K562 (cell line): ENCODE measurements at regions not wholly inside any gene's neighbourhood (a gene's known extent, or its start where the extent isn't known, plus 50 kb on each side); places are given as distances from the start of the nearest gene placed in this dataset.

Experiments
- ASH1L ChIP-seq: fragments of 450-650 bp; IDR thresholded peaks from 2 replicates; pipeline ENCODE4 v1.6.1; 2018; ENCODE audit warnings: borderline replicate concordance, mild to moderate bottlenecking, low read depth; ENCODE audit not compliant: partially characterized antibody
- ELK1 ChIP-seq: sonication (generic); formaldehyde crosslinking; IDR thresholded peaks from 2 replicates; pipeline ENCODE4 v1.8.1; 2022; ENCODE audit warnings: missing genetic modification reagents
- HDAC3 ChIP-seq: fragments of 450-650 bp; IDR thresholded peaks from 2 replicates; pipeline ENCODE4 v1.6.1; 2018; ENCODE audit warnings: borderline replicate concordance, mild to moderate bottlenecking, moderate library complexity; ENCODE audit not compliant: partially characterized antibody
- HSF4 ChIP-seq: fragments of 250-450 bp; sonication (Bioruptor Pico); IDR thresholded peaks from 2 replicates; pipeline ENCODE4 v2.1.2; 2022; ENCODE audit warnings: mild to moderate bottlenecking, moderate library complexity, borderline replicate concordance
- JUNB ChIP-seq: fragments of 450-650 bp; formaldehyde crosslinking; conservative IDR thresholded peaks from 2 replicates; pipeline ENCODE4 v1.4.0; 2020; ENCODE audit warnings: mild to moderate bottlenecking
- MAFK ChIP-seq: IDR thresholded peaks from 2 replicates; pipeline ENCODE4 v1.6.1; 2011; ENCODE audit warnings: low read length, improper control_type of control experiment
- MAZ ChIP-seq, 2 experiments: fragments of 450-650 bp in 1 of 2; sonication (generic) in 1 of 2; formaldehyde crosslinking; IDR thresholded peaks in 1 of 2; conservative IDR thresholded peaks in 1 of 2; 2 replicates each; pipeline versions ENCODE4 v1.4.0 to v1.5.0; 2020; ENCODE audit warnings: mild to moderate bottlenecking in 1 of 2, missing genetic modification reagents in 1 of 2
- POLR2A ChIP-seq: fragments of 450-650 bp; conservative IDR thresholded peaks from 2 replicates; pipeline ENCODE4 v1.6.1; 2016
- RAD21 ChIP-seq, 2 experiments: fragments of 250-450 bp in 1 of 2; fragments of 450-650 bp in 1 of 2; sonication (Bioruptor Pico) in 1 of 2; formaldehyde crosslinking in 1 of 2; IDR thresholded peaks in 1 of 2; conservative IDR thresholded peaks in 1 of 2; 2 replicates each; pipeline versions ENCODE4 v1.4.0 to v1.8.0; 2020 to 2022; ENCODE audit warnings: mild to moderate bottlenecking in 2 of 2, moderate library complexity in 1 of 2
- SREBF1 ChIP-seq: fragments of 150-350 bp; IDR thresholded peaks from 2 replicates; pipeline ENCODE4 v1.6.1; 2014; ENCODE audit warnings: antibody characterized with exemption, low read depth, low read length, borderline replicate concordance
- ZBTB40 ChIP-seq, 2 experiments: fragments of 450-650 bp in 1 of 2; sonication (generic) in 1 of 2; formaldehyde crosslinking in 1 of 2; IDR thresholded peaks; 2 replicates each; pipeline versions ENCODE4 v1.7.1 to v1.9.0; 2016 to 2022; ENCODE audit warnings: inconsistent platforms in 1 of 2, mild to moderate bottlenecking in 1 of 2, missing genetic modification reagents in 1 of 2
- ZFP36 ChIP-seq: fragments of 150-350 bp; IDR thresholded peaks from 2 replicates; pipeline ENCODE4 v1.6.1; 2018; ENCODE audit warnings: low read length, low read depth; ENCODE audit not compliant: partially characterized antibody
- TF ChIP-seq, protein P1 (sequence below), 3 experiments: IDR thresholded peaks in 2 of 3; conservative IDR thresholded peaks in 1 of 3; 2 replicates each; pipeline ENCODE4 v1.5.1; 2011 to 2012; ENCODE audit warnings: low read length in 3 of 3, mild to moderate bottlenecking in 3 of 3, control low read depth in 2 of 3, improper control_type of control experiment in 1 of 3, inconsistent platforms in 1 of 3, low read depth in 1 of 3, mixed read lengths in 1 of 3, moderate library complexity in 1 of 3; ENCODE audit not compliant: insufficient read depth in 2 of 3
- TF ChIP-seq, protein P2 (sequence below): fragments of 450-650 bp; formaldehyde crosslinking; IDR thresholded peaks from 2 replicates; pipeline ENCODE4 v1.4.0; 2022; ENCODE audit warnings: missing genetic modification characterization

DNA sequence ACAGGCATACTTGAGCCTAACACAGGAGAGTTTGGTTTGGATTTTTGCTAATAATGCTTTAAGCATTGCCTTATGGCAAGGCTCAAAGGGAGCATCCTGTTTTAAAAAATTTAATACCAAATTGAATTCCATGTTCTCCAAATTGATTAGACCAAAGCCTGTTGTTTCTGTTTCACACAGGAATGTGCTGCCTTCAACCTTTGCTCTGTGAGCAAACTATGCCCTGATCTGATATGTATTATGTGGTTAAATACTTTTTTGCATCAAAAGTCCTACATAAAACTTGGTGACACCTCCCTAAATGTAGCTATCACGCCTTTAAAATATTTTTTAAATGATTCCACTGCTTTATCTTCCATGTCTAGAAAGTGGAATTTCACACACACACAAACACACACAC, 691.4 kb downstream of the CPS1 start:
- TF ChIP-seq HSF4 (no peak), POLR2A (no peak), ELK1 (CRISPR knock-in tag) (no peak), ASH1L (no peak), ZBTB40 (IDR thresholded peaks at IDR 0.05) (no peak), ZBTB40 (CRISPR knock-in tag; IDR thresholded peaks at IDR 0.05) (no peak), HDAC3 (no peak), MAZ (CRISPR knock-in tag; conservative IDR thresholded peaks at IDR 0.05 in 1 of 2, IDR thresholded peaks at IDR 0.05 in 1 of 2) (no peak), MAFK (no peak), ZFP36 (no peak), JUNB (CRISPR knock-in tag) (no peak), SREBF1 (no peak), RAD21 (CRISPR knock-in tag; conservative IDR thresholded peaks at IDR 0.05 in 1 of 2, IDR thresholded peaks at IDR 0.05 in 1 of 2) (no peak)
- TF ChIP-seq, protein P1, sequence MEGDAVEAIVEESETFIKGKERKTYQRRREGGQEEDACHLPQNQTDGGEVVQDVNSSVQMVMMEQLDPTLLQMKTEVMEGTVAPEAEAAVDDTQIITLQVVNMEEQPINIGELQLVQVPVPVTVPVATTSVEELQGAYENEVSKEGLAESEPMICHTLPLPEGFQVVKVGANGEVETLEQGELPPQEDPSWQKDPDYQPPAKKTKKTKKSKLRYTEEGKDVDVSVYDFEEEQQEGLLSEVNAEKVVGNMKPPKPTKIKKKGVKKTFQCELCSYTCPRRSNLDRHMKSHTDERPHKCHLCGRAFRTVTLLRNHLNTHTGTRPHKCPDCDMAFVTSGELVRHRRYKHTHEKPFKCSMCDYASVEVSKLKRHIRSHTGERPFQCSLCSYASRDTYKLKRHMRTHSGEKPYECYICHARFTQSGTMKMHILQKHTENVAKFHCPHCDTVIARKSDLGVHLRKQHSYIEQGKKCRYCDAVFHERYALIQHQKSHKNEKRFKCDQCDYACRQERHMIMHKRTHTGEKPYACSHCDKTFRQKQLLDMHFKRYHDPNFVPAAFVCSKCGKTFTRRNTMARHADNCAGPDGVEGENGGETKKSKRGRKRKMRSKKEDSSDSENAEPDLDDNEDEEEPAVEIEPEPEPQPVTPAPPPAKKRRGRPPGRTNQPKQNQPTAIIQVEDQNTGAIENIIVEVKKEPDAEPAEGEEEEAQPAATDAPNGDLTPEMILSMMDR (IDR thresholded peaks at IDR 0.05 in 2 of 3, conservative IDR thresholded peaks at IDR 0.05 in 1 of 3; ENCODE audit: insufficient read depth in 2 of 3, low read depth in 1 of 3, low read length in 3 of 3): no peak
- TF ChIP-seq, protein P2, sequence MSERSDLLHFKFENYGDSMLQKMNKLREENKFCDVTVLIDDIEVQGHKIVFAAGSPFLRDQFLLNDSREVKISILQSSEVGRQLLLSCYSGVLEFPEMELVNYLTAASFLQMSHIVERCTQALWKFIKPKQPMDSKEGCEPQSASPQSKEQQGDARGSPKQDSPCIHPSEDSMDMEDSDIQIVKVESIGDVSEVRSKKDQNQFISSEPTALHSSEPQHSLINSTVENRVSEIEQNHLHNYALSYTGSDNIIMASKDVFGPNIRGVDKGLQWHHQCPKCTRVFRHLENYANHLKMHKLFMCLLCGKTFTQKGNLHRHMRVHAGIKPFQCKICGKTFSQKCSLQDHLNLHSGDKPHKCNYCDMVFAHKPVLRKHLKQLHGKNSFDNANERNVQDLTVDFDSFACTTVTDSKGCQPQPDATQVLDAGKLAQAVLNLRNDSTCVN: no peak
